Activated naive CD4-positive, alpha-beta T cell treated with anti-CD3 and anti-CD28 coated beads, Interleukin-2, amount 50 U/mL, for 24 hours (primary cell): ENCODE measurements at regions not wholly inside any gene's neighbourhood (a gene's known extent, or its start where the extent isn't known, plus 50 kb on each side); places are given as distances from the start of the nearest gene placed in this dataset.

Experiments used
- H3K27ac Mint-ChIP-seq: one replicate; pipeline ENCODE4 v1.8.0; 2021; ENCODE audit warnings: mild to moderate bottlenecking, mixed read lengths
- H3K27me3 Mint-ChIP-seq: one replicate; pipeline ENCODE4 v1.8.0; 2021; ENCODE audit warnings: mixed read lengths
- H3K36me3 Mint-ChIP-seq: one replicate; pipeline ENCODE4 v1.8.0; 2021; ENCODE audit warnings: mixed read lengths
- H3K4me1 Mint-ChIP-seq: one replicate; pipeline ENCODE4 v1.8.0; 2021; ENCODE audit warnings: mixed read lengths
- H3K4me3 Mint-ChIP-seq: one replicate; pipeline ENCODE4 v1.8.0; 2021; ENCODE audit warnings: mild to moderate bottlenecking, mixed read lengths
- H3K9me3 Mint-ChIP-seq: one replicate; pipeline ENCODE4 v1.8.0; 2021; ENCODE audit warnings: mixed read lengths

DNA sequence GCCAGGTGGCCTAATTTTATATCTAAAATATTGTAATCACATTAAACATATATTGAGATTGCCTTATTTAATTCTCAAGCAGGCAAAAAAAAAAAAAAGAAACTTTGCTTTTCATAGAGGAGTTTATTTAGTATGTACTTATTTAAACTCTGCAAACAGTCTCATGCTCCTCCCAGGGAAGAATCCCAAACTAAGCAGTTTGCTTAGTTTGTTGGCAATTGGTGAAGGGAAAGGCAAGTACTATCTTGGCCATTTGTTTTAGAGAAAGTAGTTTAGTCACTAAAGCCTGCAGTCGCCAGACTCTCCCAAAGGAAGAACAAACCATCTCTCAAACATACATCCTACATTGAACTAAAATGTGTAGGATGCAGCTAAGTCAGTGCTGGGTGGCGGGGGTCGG lies 226.8 kb downstream of the CDC14C start:
- Mint-ChIP-seq H3K27ac (no peak overlapping the region), H3K36me3 (no peaks in the 10 kb centered on the region), H3K4me3 (no peak overlapping the region), H3K27me3 (no peaks in the 10 kb centered on the region), H3K9me3 (peaks cover 16% of the 10 kb centered on the region), H3K4me1 (no peaks in the 10 kb centered on the region)

DNA sequence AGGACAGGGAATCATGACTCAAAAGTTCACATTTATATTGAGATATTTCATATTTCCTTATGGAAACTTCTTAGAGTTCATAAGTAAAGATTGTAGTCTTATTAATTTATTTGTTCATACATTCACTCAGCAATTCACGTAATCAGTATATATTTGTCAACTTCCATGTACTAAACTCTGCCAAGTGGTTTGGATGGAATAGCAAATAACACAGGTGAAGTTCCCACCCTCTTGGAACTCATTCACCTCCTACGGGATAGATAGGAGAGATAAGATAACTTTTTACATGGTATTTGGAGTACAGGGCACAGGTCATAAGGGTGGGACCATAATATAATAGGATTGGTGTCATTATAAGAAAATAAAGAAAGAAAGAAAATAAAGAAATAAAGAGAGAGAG lies 234.0 kb downstream of the CDC14C start:
- Mint-ChIP-seq H3K4me1 (no peaks in the 10 kb centered on the region), H3K27me3 (no peaks in the 10 kb centered on the region)

DNA sequence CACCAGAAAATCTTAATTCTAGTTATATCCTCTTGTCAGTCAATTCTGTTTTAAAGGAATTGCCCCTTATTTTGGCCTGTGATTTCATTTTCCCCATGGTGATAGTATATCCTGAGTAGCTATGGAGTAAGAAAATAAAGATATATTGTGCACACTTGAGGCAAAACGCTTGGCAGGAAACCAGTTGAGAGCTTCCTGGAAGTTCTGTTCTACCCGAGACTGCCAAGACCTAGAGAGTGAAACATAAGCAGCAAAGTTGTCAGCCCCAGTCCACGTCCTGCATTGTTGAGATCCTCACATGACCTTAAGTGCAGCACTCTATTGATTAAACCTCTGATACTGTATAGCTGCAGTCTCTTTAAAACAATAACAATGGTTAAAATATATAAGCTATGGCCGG lies 235.2 kb downstream of the CDC14C start:
- H3K4me3 Mint-ChIP-seq, result no peak overlapping the region
- H3K36me3 Mint-ChIP-seq, result no peaks in the 10 kb centered on the region
- no peaks in the 10 kb centered on the region for H3K9me3 Mint-ChIP-seq
- H3K4me1 Mint-ChIP-seq, result no peaks in the 10 kb centered on the region
- no peak overlapping the region for H3K27ac Mint-ChIP-seq
- H3K27me3 Mint-ChIP-seq, result no peaks in the 10 kb centered on the region

More for the DNA sequence above, 234.0 kb downstream of the CDC14C start:
- Mint-ChIP-seq H3K27ac (no peak overlapping the region), H3K4me3 (no peak overlapping the region), H3K36me3 (no peaks in the 10 kb centered on the region), H3K9me3 (no peaks in the 10 kb centered on the region)

DNA sequence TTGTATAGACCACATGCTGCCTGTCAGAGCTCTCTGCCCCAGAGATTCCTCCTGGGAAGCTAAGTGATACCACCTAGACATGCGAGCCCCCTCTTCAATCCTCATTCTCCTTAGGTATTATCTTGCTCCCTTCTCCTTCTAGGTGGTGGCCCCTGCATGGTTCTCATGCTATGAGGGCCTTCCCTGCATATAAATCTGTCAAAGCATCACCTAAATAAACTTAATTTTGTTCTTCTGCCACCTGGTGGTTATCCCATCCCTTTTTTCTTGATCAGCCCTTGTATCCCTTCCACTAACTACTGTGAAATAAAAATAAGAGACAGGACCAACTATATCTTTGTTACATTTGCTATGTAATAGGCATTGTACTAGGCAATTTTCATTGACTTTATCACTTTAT lies 242.1 kb downstream of the CDC14C start:
- Mint-ChIP-seq H3K27ac (no peak overlapping the region), H3K4me1 (no peaks in the 10 kb centered on the region), H3K9me3 (no peaks in the 10 kb centered on the region), H3K27me3 (no peaks in the 10 kb centered on the region), H3K36me3 (no peaks in the 10 kb centered on the region), H3K4me3 (no peak overlapping the region)

DNA sequence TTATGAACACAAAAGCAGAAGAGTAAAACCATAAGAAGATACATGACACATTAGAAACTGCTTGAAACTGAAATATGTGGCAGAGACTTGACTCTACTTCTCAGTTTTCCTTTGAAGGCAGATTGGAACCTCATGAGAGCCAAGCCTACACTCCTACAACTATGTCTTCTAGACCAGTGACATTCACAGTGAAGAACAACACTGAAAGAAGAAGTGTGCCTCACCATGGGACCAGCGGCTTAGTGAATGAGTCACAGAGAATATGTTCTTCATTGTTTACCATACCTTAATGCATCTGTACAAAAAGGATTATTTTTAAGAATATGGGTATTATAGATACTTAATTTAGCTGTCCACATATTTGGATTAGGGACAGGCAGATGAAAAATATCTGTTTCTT lies 248.3 kb downstream of the CDC14C start:
- no peak overlapping the region for H3K27ac Mint-ChIP-seq
- H3K27me3 Mint-ChIP-seq, result no peaks in the 10 kb centered on the region
- H3K9me3 Mint-ChIP-seq, result no peaks in the 10 kb centered on the region
- no peaks in the 10 kb centered on the region for H3K4me1 Mint-ChIP-seq
- no peak overlapping the region for H3K4me3 Mint-ChIP-seq
- H3K36me3 Mint-ChIP-seq, result no peaks in the 10 kb centered on the region

DNA sequence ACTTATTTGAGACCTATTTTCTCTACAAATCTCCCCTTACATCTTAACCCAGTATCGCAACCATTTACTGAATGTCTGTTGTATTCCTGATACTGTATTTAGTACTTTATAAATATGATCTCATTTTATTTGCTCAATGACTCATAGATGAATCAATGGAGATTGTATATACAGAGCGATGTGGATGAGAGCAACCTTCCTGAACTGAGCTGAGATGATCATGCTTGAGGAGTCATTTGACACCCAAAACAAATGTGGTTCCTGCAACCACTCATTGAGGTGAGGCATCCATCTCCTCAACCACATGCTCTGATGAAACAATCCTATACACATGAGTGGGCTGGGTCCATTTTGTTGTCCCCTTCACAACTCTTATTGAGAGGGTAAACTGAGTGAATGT lies 250.0 kb downstream of the CDC14C start:
- no peaks in the 10 kb centered on the region for H3K9me3 Mint-ChIP-seq
- H3K4me3 Mint-ChIP-seq, result no peak overlapping the region
- no peak overlapping the region for H3K27ac Mint-ChIP-seq
- no peaks in the 10 kb centered on the region for H3K36me3 Mint-ChIP-seq
- no peaks in the 10 kb centered on the region for H3K4me1 Mint-ChIP-seq
- no peaks in the 10 kb centered on the region for H3K27me3 Mint-ChIP-seq

DNA sequence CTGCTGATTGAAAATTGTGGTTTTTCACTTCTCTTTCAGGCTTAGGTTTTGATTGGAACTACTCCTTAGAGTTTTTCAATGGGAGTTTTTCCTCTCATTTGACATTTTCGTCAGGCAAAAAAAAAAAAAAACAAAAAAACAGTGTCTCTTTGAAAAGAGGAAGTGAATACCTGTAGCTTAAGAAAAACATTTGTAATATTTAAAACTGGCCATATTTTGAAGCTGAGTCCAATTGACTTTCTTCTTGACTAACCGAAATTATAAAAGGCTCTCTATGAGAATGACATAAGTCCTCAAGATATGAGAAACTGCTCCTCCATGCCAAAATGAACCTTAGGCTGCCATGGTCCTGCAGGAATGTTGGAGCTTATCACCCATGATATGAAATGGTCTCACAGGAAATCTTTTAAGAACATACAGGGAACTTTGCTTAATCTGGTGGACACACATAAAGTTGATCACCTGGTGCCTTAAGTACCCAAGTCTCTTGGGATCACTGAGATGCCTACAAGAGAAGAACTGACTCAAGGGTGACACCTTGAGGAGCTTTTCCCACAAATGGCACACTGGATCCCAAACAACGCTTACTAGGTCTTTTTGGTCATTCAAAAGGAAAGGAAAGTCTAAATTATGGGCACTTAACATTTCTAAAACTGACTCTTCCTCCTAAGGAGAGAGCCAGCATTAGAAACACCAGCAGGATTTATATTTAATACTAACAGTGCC lies 263.4 kb downstream of the CDC14C start:
- Mint-ChIP-seq H3K27me3 (no peaks in the 10 kb centered on the region), H3K4me1 (no peaks in the 10 kb centered on the region), H3K4me3 (no peak overlapping the region), H3K27ac (no peak overlapping the region), H3K9me3 (no peaks in the 10 kb centered on the region), H3K36me3 (no peaks in the 10 kb centered on the region)

DNA sequence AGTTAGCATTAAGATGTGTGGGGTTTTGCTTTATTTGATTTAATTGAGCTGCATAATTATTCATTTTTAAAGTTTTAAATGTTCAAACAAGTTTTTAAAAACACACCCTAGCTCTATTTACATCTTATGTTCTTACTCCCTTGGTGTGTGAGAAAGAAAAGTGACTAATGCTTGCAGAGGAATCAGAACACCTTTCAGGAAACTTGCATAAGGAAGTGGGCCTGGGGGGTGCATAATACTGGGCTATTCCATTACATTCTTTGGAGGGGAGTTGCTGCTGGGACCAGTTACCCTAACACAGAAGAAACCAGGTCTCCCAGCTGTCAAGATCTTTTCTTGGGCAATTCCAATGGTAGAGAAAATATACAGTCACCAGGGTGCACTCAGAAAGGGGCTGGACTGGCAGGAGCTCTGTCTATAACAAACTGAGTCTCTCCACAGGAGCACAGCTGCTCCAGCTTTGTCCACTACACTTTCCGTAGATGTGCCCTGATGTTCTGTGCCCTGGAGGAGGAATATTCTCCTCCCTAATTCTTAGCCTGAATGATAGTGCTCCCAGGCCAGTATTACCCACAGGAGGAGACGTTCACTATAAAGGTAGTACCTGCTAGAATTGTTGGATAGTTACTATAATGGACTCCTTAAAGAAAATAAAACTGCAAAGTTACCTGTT lies 304.2 kb downstream of the CDC14C start:
- H3K27me3 Mint-ChIP-seq, result no peaks in the 10 kb centered on the region
- H3K27ac Mint-ChIP-seq, result no peak overlapping the region
- H3K4me1 Mint-ChIP-seq, result no peaks in the 10 kb centered on the region
- no peaks in the 10 kb centered on the region for H3K36me3 Mint-ChIP-seq
- H3K4me3 Mint-ChIP-seq, result no peak overlapping the region
- peaks cover 3% of the 10 kb centered on the region for H3K9me3 Mint-ChIP-seq

DNA sequence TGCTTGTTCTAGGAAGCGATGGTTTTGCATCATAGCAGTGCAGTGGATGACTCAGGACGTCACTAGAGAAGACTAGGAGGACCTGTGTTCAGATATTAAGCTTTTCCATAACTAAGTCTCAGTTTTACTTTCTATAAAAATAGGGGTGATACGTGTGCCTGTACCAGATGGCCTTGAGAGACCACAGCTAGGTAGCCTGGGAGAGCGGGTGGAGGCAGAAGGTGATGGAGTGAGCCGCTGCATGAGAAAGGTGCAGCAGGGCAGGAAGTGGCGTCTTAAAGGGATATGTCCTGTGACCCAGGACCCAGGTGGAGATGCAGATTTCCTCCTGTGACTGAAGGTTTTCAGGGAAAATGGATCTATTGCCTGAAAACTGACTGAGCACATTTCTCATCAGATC lies 304.9 kb downstream of the CDC14C start:
- no peak overlapping the region for H3K27ac Mint-ChIP-seq
- no peaks in the 10 kb centered on the region for H3K27me3 Mint-ChIP-seq
- H3K9me3 Mint-ChIP-seq, result peaks cover 2% of the 10 kb centered on the region
- H3K4me1 Mint-ChIP-seq, result no peaks in the 10 kb centered on the region
- no peak overlapping the region for H3K4me3 Mint-ChIP-seq
- H3K36me3 Mint-ChIP-seq, result no peaks in the 10 kb centered on the region

DNA sequence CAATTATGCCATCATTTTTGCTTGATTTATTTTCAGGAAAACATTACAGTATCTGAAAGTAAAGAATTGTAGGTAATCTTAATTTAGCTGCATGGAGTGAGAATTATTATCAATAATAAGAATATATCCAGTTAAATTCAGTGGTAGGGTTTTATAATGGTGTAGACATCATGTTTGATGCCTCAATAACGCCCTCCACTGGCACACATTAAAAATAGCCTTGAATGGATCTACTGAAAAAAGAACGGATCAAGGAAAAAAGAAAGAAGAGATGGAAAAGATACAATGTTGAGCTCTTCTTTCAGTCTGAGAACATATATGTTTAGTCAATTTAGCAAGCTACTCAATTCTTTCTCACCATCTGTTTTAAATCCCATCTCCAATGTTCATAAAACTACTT lies 319.2 kb downstream of the CDC14C start:
- Mint-ChIP-seq H3K4me3 (no peak overlapping the region), H3K36me3 (no peaks in the 10 kb centered on the region), H3K27ac (no peak overlapping the region), H3K9me3 (peaks cover 12% of the 10 kb centered on the region), H3K27me3 (no peaks in the 10 kb centered on the region), H3K4me1 (no peaks in the 10 kb centered on the region)

DNA sequence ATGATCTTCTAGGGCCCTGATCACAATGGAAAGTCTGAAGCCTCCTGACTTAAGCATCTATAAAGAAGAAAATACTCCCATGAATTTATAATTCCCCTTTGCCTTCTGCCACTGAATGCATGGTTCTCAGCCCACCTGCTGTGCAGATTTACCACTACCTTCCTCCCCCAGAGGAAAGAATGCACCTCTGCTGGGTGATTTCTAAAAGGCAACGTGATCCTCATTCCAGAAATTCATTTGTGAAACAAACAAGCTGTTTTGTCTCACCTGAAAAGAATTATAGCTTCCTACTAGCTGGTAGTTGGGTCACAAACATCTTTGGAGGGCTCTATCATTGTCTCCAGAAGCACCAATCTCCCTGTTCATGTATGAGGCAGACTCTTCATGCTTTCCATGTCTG lies 320.2 kb downstream of the CDC14C start:
- Mint-ChIP-seq H3K27me3 (no peaks in the 10 kb centered on the region), H3K4me1 (no peaks in the 10 kb centered on the region), H3K9me3 (peaks cover 5% of the 10 kb centered on the region), H3K27ac (no peak overlapping the region), H3K36me3 (no peaks in the 10 kb centered on the region), H3K4me3 (no peak overlapping the region)

DNA sequence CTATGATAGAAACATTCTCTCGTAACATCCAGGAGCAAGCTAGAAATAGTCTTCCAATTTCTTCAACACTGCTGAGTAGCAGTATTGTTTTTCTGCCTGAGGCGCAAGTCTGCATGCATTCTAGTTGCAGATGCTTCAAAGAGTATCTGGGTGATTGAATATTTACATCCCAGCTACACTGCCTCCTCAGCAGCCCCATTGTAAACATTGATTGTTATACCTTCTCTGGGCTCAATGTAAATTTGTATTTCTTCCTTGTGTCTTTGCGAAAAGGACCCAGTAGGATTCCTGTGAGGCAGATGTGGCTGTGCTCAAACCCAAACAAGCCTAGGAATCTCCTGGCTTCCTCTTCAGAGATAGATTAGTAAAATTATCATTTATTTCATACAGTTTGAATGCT lies 320.7 kb downstream of the CDC14C start:
- Mint-ChIP-seq H3K4me1 (no peaks in the 10 kb centered on the region), H3K27ac (no peak overlapping the region), H3K27me3 (no peaks in the 10 kb centered on the region), H3K4me3 (no peak overlapping the region), H3K9me3 (peaks cover 5% of the 10 kb centered on the region), H3K36me3 (no peaks in the 10 kb centered on the region)

DNA sequence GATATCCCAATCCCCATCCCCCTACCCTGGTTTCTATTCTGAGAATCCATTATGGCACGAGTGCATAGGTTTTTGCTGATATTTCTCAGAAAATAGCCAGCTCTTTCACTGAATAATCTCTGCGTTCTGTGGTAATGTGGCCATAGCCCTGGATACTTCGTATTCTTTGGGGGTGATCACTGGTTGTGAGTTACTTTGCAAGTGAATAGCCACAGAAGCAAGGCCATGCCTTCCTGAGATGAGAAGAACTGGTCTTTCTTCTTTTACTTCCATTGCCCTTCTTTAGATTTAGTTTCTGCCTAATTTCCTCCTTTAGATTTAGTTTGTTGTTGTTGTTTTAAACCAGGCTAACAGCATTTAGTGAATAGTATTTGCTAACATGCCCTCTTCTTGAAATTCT lies 323.4 kb downstream of the CDC14C start:
- H3K4me1 Mint-ChIP-seq, result no peaks in the 10 kb centered on the region
- no peak overlapping the region for H3K4me3 Mint-ChIP-seq
- H3K27me3 Mint-ChIP-seq, result no peaks in the 10 kb centered on the region
- no peak overlapping the region for H3K27ac Mint-ChIP-seq
- H3K9me3 Mint-ChIP-seq, result peaks cover 5% of the 10 kb centered on the region
- no peaks in the 10 kb centered on the region for H3K36me3 Mint-ChIP-seq

DNA sequence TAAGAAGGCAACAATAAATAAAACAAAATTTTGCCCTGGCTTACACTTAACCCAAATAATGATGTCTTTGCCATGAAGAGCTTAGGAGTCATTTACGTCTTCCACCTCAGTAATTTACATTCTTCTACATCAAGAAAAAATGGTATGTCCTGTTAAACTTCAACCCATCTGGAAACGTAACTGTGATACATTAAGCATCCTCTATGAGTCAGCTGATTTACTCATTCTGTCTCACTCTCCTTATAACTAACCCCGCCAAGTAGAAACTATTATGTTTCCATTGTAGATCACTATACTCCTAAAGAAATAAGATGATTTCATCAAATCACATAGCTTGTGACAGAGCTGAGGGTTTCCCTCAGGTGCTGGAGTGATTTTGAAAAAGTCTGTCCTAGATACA lies 330.7 kb downstream of the CDC14C start:
- no peak overlapping the region for H3K27ac Mint-ChIP-seq
- H3K4me1 Mint-ChIP-seq, result no peaks in the 10 kb centered on the region
- peaks cover 6% of the 10 kb centered on the region for H3K9me3 Mint-ChIP-seq
- no peaks in the 10 kb centered on the region for H3K36me3 Mint-ChIP-seq
- no peak overlapping the region for H3K4me3 Mint-ChIP-seq
- H3K27me3 Mint-ChIP-seq, result no peaks in the 10 kb centered on the region

DNA sequence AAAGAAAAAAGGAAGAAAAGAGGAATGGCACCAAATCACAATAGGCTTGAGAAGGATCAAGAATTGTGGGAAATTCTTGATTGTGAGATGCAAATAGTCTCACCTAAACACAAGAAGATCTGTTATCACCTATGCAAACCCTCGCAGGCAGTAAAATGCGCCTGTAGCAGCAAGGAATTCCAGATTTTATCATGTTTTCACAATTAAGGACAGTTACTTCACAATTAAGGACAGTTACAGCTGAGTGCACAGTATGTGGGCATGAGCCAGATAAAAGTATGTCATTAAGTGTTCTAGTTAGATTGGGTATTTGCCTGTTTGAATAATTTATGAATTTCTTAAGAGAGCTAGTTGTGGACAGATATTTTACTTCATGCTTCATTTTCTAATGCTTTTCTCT lies 336.2 kb downstream of the CDC14C start:
- H3K27me3 Mint-ChIP-seq, result no peaks in the 10 kb centered on the region
- H3K27ac Mint-ChIP-seq, result no peak overlapping the region
- H3K4me3 Mint-ChIP-seq, result no peak overlapping the region
- no peaks in the 10 kb centered on the region for H3K36me3 Mint-ChIP-seq
- H3K4me1 Mint-ChIP-seq, result no peaks in the 10 kb centered on the region
- no peaks in the 10 kb centered on the region for H3K9me3 Mint-ChIP-seq

DNA sequence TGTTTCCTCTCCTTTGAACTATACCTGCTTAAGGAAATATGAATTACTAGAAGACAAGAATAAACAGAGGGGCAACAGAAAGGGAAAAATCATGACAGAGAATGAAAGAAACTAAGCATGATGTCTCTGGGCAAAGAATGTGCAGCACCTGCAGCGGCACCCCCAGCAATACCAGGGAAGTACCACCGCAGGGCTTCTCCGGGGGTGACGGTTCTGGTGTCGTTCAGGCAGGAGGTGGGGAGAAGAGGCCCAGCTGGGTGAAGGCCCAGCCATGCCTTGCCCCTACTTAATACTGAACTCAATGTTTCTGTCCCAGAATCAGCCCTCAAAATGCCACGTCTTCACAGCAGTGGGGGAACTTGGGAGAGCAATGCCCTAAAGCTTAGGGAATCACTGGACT lies 337.6 kb downstream of the CDC14C start:
- no peaks in the 10 kb centered on the region for H3K27me3 Mint-ChIP-seq
- no peaks in the 10 kb centered on the region for H3K36me3 Mint-ChIP-seq
- H3K4me3 Mint-ChIP-seq, result no peak overlapping the region
- H3K9me3 Mint-ChIP-seq, result no peaks in the 10 kb centered on the region
- H3K4me1 Mint-ChIP-seq, result no peaks in the 10 kb centered on the region
- no peak overlapping the region for H3K27ac Mint-ChIP-seq

DNA sequence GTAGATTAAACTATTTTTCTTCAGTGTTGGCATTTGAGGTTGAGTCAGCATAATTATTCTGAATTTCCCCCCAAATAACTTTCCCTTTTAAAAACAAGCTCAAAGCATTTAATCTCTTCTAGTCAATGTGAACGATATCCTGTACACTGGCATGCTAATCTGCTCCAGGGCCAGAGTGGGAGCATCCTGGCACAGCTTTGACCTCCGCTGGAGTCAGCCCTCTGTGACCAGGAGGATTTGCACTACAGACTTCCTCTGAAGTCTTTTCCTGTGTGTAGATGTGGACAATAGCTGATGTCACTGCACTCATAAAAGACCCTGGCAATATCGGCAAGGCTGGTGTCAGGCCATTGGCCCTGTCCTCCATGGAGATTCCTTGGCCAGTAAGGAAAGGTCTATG lies 340.2 kb downstream of the CDC14C start:
- H3K36me3 Mint-ChIP-seq, result no peaks in the 10 kb centered on the region
- H3K27ac Mint-ChIP-seq, result no peak overlapping the region

More for the DNA sequence above, 340.2 kb downstream of the CDC14C start:
- H3K4me3 Mint-ChIP-seq, result no peak overlapping the region
- no peaks in the 10 kb centered on the region for H3K4me1 Mint-ChIP-seq
- H3K9me3 Mint-ChIP-seq, result no peaks in the 10 kb centered on the region
- no peaks in the 10 kb centered on the region for H3K27me3 Mint-ChIP-seq
